GM21619 (cell line): ENCODE measurements at regions not wholly inside any gene's neighbourhood (a gene's known extent, or its start where the extent isn't known, plus 50 kb on each side); places are given as distances from the start of the nearest gene placed in this dataset.

Experiments
- ATAC-seq: cut with Tn5 transposase; IDR thresholded peaks from one replicate; pipeline ENCODE4 v1.9.1; 2021; ENCODE audit not compliant: unreplicated experiment

GRCh38 chr9:88326936-88327335, 61.3 kb upstream of the SPIN1 start:
- ATAC-seq, result no peak

GRCh38 chr9:88326015-88326414, 62.2 kb upstream of the SPIN1 start:
- ATAC-seq, result no peak

GRCh38 chr9:88322906-88323566, 65.2 kb upstream of the SPIN1 start:
- ATAC-seq, result peak; percentile 72

- no peak for ATAC-seq
Observed at GRCh38 chr9:88321764-88322163, 66.5 kb upstream of the SPIN1 start.

- no peak for ATAC-seq
Observed at GRCh38 chr9:88320748-88321415, 67.4 kb upstream of the SPIN1 start.

- ATAC-seq, result no peak
Observed at GRCh38 chr9:88319936-88320747, 68.1 kb upstream of the SPIN1 start.

- ATAC-seq, result no peak
Observed at GRCh38 chr9:88313364-88314220, 74.7 kb upstream of the SPIN1 start.

GRCh38 chr9:88312517-88313103, 75.6 kb upstream of the SPIN1 start:
- ATAC-seq, result no peak

- no peak for ATAC-seq
Observed at GRCh38 chr9:88312045-88312444, 76.2 kb upstream of the SPIN1 start.

GRCh38 chr9:88310310-88310980, 77.8 kb upstream of the SPIN1 start:
- ATAC-seq, result no peak

GRCh38 chr9:88308831-88309560, 79.2 kb upstream of the SPIN1 start:
- ATAC-seq, result no peak

GRCh38 chr9:88307136-88307535, 81.1 kb upstream of the SPIN1 start:
- no peak for ATAC-seq

- ATAC-seq, result peak; percentile 95
Observed at GRCh38 chr9:88303721-88304451, 84.4 kb upstream of the SPIN1 start.

- no peak for ATAC-seq
Observed at GRCh38 chr9:88302579-88303324, 85.5 kb upstream of the SPIN1 start.

- no peak for ATAC-seq
Observed at GRCh38 chr9:88300556-88300955, 87.7 kb upstream of the SPIN1 start.

- ATAC-seq, result no peak
Observed at GRCh38 chr9:88291856-88292255, 96.4 kb upstream of the SPIN1 start.

GRCh38 chr9:88291056-88291455, 97.2 kb upstream of the SPIN1 start:
- no peak for ATAC-seq

GRCh38 chr9:88289532-88289931, 98.7 kb upstream of the SPIN1 start:
- ATAC-seq, result no peak
